ENCODE measurements at regions not wholly inside any gene's neighbourhood (a gene's known extent, or its start where the extent isn't known, plus 50 kb on each side); places are given as distances from the start of the nearest gene placed in this dataset.

- no peak overlapping the region for H3K4me3 ChIP-seq
- peaks cover 8% of the 10 kb centered on the region for H3K4me1 Mint-ChIP-seq
These were observed 281.7 kb downstream of the RCHY1 start for GRCh38 chr4:75232546-75232945.

GRCh38 chr4:75229806-75230570, 284.2 kb downstream of the RCHY1 start:
- Histone ChIP-seq H3K27ac (no peak overlapping the region), H3K27me3 (no peaks in the 10 kb centered on the region), H4K20me1 (ENCODE audit: low read depth) (no peaks in the 10 kb centered on the region), H3F3A (ENCODE audit: low read depth) (no peaks in the 10 kb centered on the region), H2AFZ (replicated peaks) (no peak overlapping the region), H3K9me3 (ENCODE audit: low read depth) (no peaks in the 10 kb centered on the region), H3K4me2 (no peak overlapping the region), H3K36me3 (no peaks in the 10 kb centered on the region), H3K4me3 (no peak overlapping the region), H3K79me2 (ENCODE audit: low read depth) (no peaks in the 10 kb centered on the region), H3K9ac (no peak overlapping the region), H3K4me1 (no peaks in the 10 kb centered on the region)
- no peaks in the 10 kb centered on the region for H3K27me3 Mint-ChIP-seq (ENCODE audit: insufficient read depth, low read depth)
- H3K4me1 Mint-ChIP-seq = peaks cover 8% of the 10 kb centered on the region
- TF ChIP-seq CTCF (IDR thresholded peaks at IDR 0.05) (no peak), EZH2 (IDR thresholded peaks at IDR 0.05) (no peak), EZH2phosphoT487 (IDR thresholded peaks at IDR 0.05) (no peak)
- no peak for DNase-seq (ENCODE audit: low spot score)
- H3K9me3 Mint-ChIP-seq = peaks cover 10% of the 10 kb centered on the region
- H3K4me3 Mint-ChIP-seq = no peak overlapping the region
- H3K27ac Mint-ChIP-seq = no peak overlapping the region
- H3K36me3 Mint-ChIP-seq = no peaks in the 10 kb centered on the region

More at GRCh38 chr4:75232546-75232945, 281.7 kb downstream of the RCHY1 start:
- Histone ChIP-seq H3F3A (ENCODE audit: low read depth) (no peaks in the 10 kb centered on the region), H3K79me2 (ENCODE audit: low read depth) (no peaks in the 10 kb centered on the region), H3K4me2 (no peak overlapping the region), H3K36me3 (no peaks in the 10 kb centered on the region), H2AFZ (replicated peaks) (no peak overlapping the region), H4K20me1 (ENCODE audit: low read depth) (no peaks in the 10 kb centered on the region), H3K4me1 (no peaks in the 10 kb centered on the region), H3K9me3 (ENCODE audit: low read depth) (no peaks in the 10 kb centered on the region), H3K27me3 (no peaks in the 10 kb centered on the region), H3K27ac (no peak overlapping the region), H3K9ac (no peak overlapping the region)
- H3K27ac Mint-ChIP-seq = peak overlapping the region; percentile 15
- no peaks in the 10 kb centered on the region for H3K36me3 Mint-ChIP-seq
- no peak overlapping the region for H3K4me3 Mint-ChIP-seq
- DNase-seq (ENCODE audit: low spot score) = no peak
- no peaks in the 10 kb centered on the region for H3K27me3 Mint-ChIP-seq (ENCODE audit: insufficient read depth, low read depth)
- no peak for TF ChIP-seq CTCF (IDR thresholded peaks at IDR 0.05)
- no peak for TF ChIP-seq EZH2phosphoT487 (IDR thresholded peaks at IDR 0.05)
- TF ChIP-seq EZH2 (IDR thresholded peaks at IDR 0.05) = no peak
- peaks cover 2% of the 10 kb centered on the region for H3K9me3 Mint-ChIP-seq

- peaks cover 2% of the 10 kb centered on the region for H3K27me3 Mint-ChIP-seq (ENCODE audit: insufficient read depth, low read depth)
- H3F3A ChIP-seq (ENCODE audit: low read depth) = no peaks in the 10 kb centered on the region
- H3K4me3 ChIP-seq = no peak overlapping the region
- no peaks in the 10 kb centered on the region for H3K9me3 ChIP-seq (ENCODE audit: low read depth)
- no peak overlapping the region for H3K4me3 Mint-ChIP-seq
- H3K27ac Mint-ChIP-seq = no peak overlapping the region
- H3K27ac ChIP-seq = no peak overlapping the region
- H3K9ac ChIP-seq = no peak overlapping the region
- no peaks in the 10 kb centered on the region for H3K27me3 ChIP-seq
- TF ChIP-seq EZH2phosphoT487 (IDR thresholded peaks at IDR 0.05) = no peak
- TF ChIP-seq EZH2 (IDR thresholded peaks at IDR 0.05) = no peak
- TF ChIP-seq CTCF (IDR thresholded peaks at IDR 0.05) = no peak
- peaks cover 24% of the 10 kb centered on the region for H3K4me1 ChIP-seq
- H3K4me1 Mint-ChIP-seq = peaks cover 12% of the 10 kb centered on the region
- no peaks in the 10 kb centered on the region for H3K36me3 ChIP-seq
- H3K4me2 ChIP-seq = no peak overlapping the region
- H4K20me1 ChIP-seq (ENCODE audit: low read depth) = no peaks in the 10 kb centered on the region
- H3K79me2 ChIP-seq (ENCODE audit: low read depth) = no peaks in the 10 kb centered on the region
- H3K36me3 Mint-ChIP-seq = peaks cover 2% of the 10 kb centered on the region
- DNase-seq (ENCODE audit: low spot score) = no peak
- H2AFZ ChIP-seq (replicated peaks) = no peak overlapping the region
- peaks cover 8% of the 10 kb centered on the region for H3K9me3 Mint-ChIP-seq
These were observed 280.6 kb downstream of the PARM1 start for GRCh38 chr4:75213480-75213879.
